ENCODE measurements at regions not wholly inside any gene's neighbourhood (a gene's known extent, or its start where the extent isn't known, plus 50 kb on each side); places are given as distances from the start of the nearest gene placed in this dataset.
A peak's percentile ranks its signal among the peaks of the same experiment; 100 is the strongest.

DNA sequence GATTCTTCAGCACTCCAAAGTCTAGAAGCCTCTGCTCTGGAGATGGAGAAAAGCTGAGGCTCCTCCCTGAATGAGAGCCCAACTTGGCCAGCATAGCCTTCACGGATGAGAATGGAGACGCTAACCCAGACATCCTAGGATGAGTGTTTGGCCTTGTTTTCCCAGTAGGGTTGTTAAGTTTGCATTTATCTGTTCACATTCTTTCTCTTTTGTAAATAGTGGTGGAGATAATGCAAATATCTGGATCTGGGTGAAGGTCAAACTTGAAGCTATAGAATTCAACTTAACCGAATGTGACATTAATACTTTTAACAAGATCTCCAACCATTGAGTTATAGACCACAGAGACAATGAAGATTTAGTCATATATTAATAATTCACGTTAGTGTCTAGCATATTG lies 53.4 kb upstream of the BZW1 start:
- Mint-ChIP-seq H3K27me3 (ENCODE audit: insufficient read depth, low read depth) (peaks cover 5% of the 10 kb centered on the region), H3K36me3 (no peaks in the 10 kb centered on the region), H3K27ac (no peak overlapping the region), H3K4me1 (no peaks in the 10 kb centered on the region), H3K4me3 (no peak overlapping the region), H3K9me3 (no peaks in the 10 kb centered on the region)
- Histone ChIP-seq H3K9me3 (ENCODE audit: low read depth) (no peaks in the 10 kb centered on the region), H3K4me3 (no peak overlapping the region), H3K27me3 (no peaks in the 10 kb centered on the region), H3K4me1 (no peaks in the 10 kb centered on the region), H3K27ac (no peak overlapping the region), H3F3A (ENCODE audit: low read depth) (no peaks in the 10 kb centered on the region), H3K9ac (no peak overlapping the region), H3K4me2 (no peak overlapping the region), H3K36me3 (no peaks in the 10 kb centered on the region), H2AFZ (replicated peaks) (no peak overlapping the region), H4K20me1 (ENCODE audit: low read depth) (no peaks in the 10 kb centered on the region), H3K79me2 (ENCODE audit: low read depth) (no peaks in the 10 kb centered on the region)
- no peak for DNase-seq (ENCODE audit: low spot score)
- TF ChIP-seq EZH2phosphoT487 (IDR thresholded peaks at IDR 0.05) (no peak), EZH2 (IDR thresholded peaks at IDR 0.05) (no peak)
- TF ChIP-seq, protein P1, sequence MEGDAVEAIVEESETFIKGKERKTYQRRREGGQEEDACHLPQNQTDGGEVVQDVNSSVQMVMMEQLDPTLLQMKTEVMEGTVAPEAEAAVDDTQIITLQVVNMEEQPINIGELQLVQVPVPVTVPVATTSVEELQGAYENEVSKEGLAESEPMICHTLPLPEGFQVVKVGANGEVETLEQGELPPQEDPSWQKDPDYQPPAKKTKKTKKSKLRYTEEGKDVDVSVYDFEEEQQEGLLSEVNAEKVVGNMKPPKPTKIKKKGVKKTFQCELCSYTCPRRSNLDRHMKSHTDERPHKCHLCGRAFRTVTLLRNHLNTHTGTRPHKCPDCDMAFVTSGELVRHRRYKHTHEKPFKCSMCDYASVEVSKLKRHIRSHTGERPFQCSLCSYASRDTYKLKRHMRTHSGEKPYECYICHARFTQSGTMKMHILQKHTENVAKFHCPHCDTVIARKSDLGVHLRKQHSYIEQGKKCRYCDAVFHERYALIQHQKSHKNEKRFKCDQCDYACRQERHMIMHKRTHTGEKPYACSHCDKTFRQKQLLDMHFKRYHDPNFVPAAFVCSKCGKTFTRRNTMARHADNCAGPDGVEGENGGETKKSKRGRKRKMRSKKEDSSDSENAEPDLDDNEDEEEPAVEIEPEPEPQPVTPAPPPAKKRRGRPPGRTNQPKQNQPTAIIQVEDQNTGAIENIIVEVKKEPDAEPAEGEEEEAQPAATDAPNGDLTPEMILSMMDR (IDR thresholded peaks at IDR 0.05) = no peak

DNA sequence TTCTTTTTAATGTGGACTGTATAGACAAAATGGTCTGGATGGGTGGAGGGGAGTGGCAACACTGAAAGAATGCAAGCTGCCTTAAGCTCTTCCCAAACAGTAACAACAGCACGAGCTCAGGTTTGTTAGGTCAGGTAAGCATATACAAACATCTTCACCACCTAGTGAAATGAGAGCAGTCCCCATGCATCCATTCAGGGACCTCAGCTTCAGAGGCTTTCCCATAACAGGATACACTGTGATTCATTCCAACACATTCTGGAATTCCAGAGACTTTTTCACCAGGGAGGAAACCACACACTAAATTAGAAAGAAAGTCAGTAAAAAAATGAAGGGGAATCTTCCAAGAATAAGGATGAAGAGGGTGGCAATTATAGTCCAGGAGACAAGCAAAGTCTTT lies 50.4 kb upstream of the BZW1 start:
- H3K36me3 ChIP-seq = no peaks in the 10 kb centered on the region
- no peaks in the 10 kb centered on the region for H3F3A ChIP-seq (ENCODE audit: low read depth)
- Mint-ChIP-seq H3K27me3 (ENCODE audit: insufficient read depth, low read depth) (peaks cover 5% of the 10 kb centered on the region), H3K27ac (no peak overlapping the region), H3K9me3 (no peaks in the 10 kb centered on the region), H3K36me3 (no peaks in the 10 kb centered on the region), H3K4me1 (no peaks in the 10 kb centered on the region), H3K4me3 (no peak overlapping the region)
- TF ChIP-seq, protein P1 (IDR thresholded peaks at IDR 0.05) = no peak
- no peak for TF ChIP-seq EZH2phosphoT487 (IDR thresholded peaks at IDR 0.05)
- no peak for TF ChIP-seq EZH2 (IDR thresholded peaks at IDR 0.05)
- no peak overlapping the region for H3K27ac ChIP-seq
- H3K4me3 ChIP-seq = no peak overlapping the region
- H3K27me3 ChIP-seq = no peaks in the 10 kb centered on the region
- no peaks in the 10 kb centered on the region for H3K9me3 ChIP-seq (ENCODE audit: low read depth)
- H4K20me1 ChIP-seq (ENCODE audit: low read depth) = no peaks in the 10 kb centered on the region
- H3K9ac ChIP-seq = no peak overlapping the region
- peak overlapping the region; percentile 23 for H2AFZ ChIP-seq (replicated peaks)
- peaks cover 2% of the 10 kb centered on the region for H3K4me1 ChIP-seq
- no peak for DNase-seq (ENCODE audit: low spot score)
- no peaks in the 10 kb centered on the region for H3K79me2 ChIP-seq (ENCODE audit: low read depth)
- no peak overlapping the region for H3K4me2 ChIP-seq

Measured in neural progenitor cell (in vitro differentiated cells).